Hippocampal formation (tissue), 2 donors: ENCODE measurements at regions not wholly inside any gene's neighbourhood (a gene's known extent, or its start where the extent isn't known, plus 50 kb on each side); places are given as distances from the start of the nearest gene placed in this dataset.

Experiments
- DNase-seq, 2 donors: peaks; one replicate each; lab custom pipeline; 2025; lab: John Stamatoyannopoulos, UW

- no peak for DNase-seq
Observed at GRCh38 chr3:189455641-189456417, 175.4 kb upstream of the TP63 start.

- DNase-seq = no peak
Observed at GRCh38 chr3:189457201-189457607, 174.0 kb upstream of the TP63 start.

GRCh38 chr3:189457631-189458412 is 173.4 kb upstream of the TP63 start:
- DNase-seq = no peak

- no peak for DNase-seq
Observed at GRCh38 chr3:189458528-189458927, 172.7 kb upstream of the TP63 start.

- no peak for DNase-seq
Observed at GRCh38 chr3:189459231-189459630, 172.0 kb upstream of the TP63 start.

GRCh38 chr3:189460511-189460910 is 170.7 kb upstream of the TP63 start:
- DNase-seq = no peak

GRCh38 chr3:189464799-189465198 is 166.4 kb upstream of the TP63 start:
- DNase-seq = no peak

GRCh38 chr3:189466004-189466403 is 165.2 kb upstream of the TP63 start:
- no peak for DNase-seq

GRCh38 chr3:189467451-189467850 is 163.7 kb upstream of the TP63 start:
- no peak for DNase-seq

- no peak for DNase-seq
Observed at GRCh38 chr3:189474944-189475343, 156.2 kb upstream of the TP63 start.

GRCh38 chr3:189477614-189478013 is 153.6 kb upstream of the TP63 start:
- no peak for DNase-seq

GRCh38 chr3:189486556-189486955 is 144.6 kb upstream of the TP63 start:
- DNase-seq = no peak

GRCh38 chr3:189488241-189488767 is 142.9 kb upstream of the TP63 start:
- DNase-seq = no peak

GRCh38 chr3:189490337-189490736 is 140.9 kb upstream of the TP63 start:
- DNase-seq = no peak

GRCh38 chr3:189490749-189491148 is 140.4 kb upstream of the TP63 start:
- no peak for DNase-seq

- no peak for DNase-seq
Observed at GRCh38 chr3:189491831-189492230, 139.4 kb upstream of the TP63 start.

- DNase-seq = no peak
Observed at GRCh38 chr3:189493271-189493670, 137.9 kb upstream of the TP63 start.

GRCh38 chr3:189494632-189495031 is 136.6 kb upstream of the TP63 start:
- no peak for DNase-seq

GRCh38 chr3:189496375-189497138 is 134.6 kb upstream of the TP63 start:
- DNase-seq = no peak

GRCh38 chr3:189498995-189499704 is 132.0 kb upstream of the TP63 start:
- no peak for DNase-seq

GRCh38 chr3:189500299-189500698 is 130.9 kb upstream of the TP63 start:
- DNase-seq = no peak
